Mesodermal cell (in vitro differentiated cells): ENCODE measurements at regions not wholly inside any gene's neighbourhood (a gene's known extent, or its start where the extent isn't known, plus 50 kb on each side); places are given as distances from the start of the nearest gene placed in this dataset.
"Not testable (repeated sequence)": the region's sequence is repeated elsewhere in the genome, so short reads cannot be mapped to it uniquely, and the experiment has no call there.

ENCODE experiments used
- H3K27ac ChIP-seq: 2 replicates; pipeline ENCODE4 v1.7.0; 2013; ENCODE audit warnings: mild to moderate bottlenecking, low read depth, low read length, moderate library complexity; ENCODE audit not compliant: severe bottlenecking
- H3K36me3 ChIP-seq: 2 replicates; pipeline ENCODE4 v1.7.1; 2013; ENCODE audit warnings: mild to moderate bottlenecking, low read length, moderate library complexity; ENCODE audit not compliant: control insufficient read depth, insufficient read depth
- H3K4me1 ChIP-seq: one replicate; pipeline ENCODE4 v1.7.1; 2013; ENCODE audit warnings: mild to moderate bottlenecking, low read length; ENCODE audit not compliant: insufficient read depth, control insufficient read depth, poor library complexity, severe bottlenecking
- H3K4me3 ChIP-seq: 2 replicates; pipeline ENCODE4 v1.7.0; 2013; ENCODE audit warnings: low read length, control low read depth, mild to moderate bottlenecking; ENCODE audit not compliant: insufficient read depth, poor library complexity, severe bottlenecking; ENCODE audit errors: extremely low read depth
- H3K9me3 ChIP-seq: 2 replicates; pipeline ENCODE4 v1.7.1; 2013; ENCODE audit warnings: mild to moderate bottlenecking, low read length, moderate library complexity; ENCODE audit not compliant: control insufficient read depth
- WGBS, 2 experiments: methylation state at CpG; one replicate each; pipeline ENCODE4 v1.1.5; 2013; ENCODE audit warnings: missing lambda C conversion rate in 2 of 2; ENCODE audit not compliant: insufficient coverage in 2 of 2; 5-methylcytosine and 5-hydroxymethylcytosine counted together

DNA sequence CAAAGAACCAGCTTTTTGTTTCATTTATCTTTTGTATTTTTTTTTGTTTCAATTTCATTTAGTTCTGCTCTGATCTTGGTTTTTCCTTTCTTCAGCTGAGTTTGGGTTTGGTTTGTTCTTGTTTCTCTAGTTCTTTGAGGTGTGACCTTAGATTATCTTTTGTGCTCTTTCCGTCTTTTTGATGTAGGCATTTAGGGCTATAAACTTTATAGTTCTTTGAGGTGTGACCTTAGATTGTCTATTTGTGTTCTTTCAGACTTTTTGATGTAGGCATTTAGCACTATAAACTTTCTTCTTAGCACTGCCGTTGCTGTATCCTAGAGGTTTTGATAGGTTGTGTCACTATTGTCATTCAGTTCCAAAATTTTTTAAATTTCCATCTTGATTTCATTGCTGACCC lies 224.3 kb upstream of the COBL start:
- not testable (repeated sequence) for H3K4me3 ChIP-seq, H3K4me1 ChIP-seq, H3K27ac ChIP-seq, H3K9me3 ChIP-seq, H3K36me3 ChIP-seq
- no CpG with 5 or more reads among the region's 2 CpGs for WGBS, 2 experiments

DNA sequence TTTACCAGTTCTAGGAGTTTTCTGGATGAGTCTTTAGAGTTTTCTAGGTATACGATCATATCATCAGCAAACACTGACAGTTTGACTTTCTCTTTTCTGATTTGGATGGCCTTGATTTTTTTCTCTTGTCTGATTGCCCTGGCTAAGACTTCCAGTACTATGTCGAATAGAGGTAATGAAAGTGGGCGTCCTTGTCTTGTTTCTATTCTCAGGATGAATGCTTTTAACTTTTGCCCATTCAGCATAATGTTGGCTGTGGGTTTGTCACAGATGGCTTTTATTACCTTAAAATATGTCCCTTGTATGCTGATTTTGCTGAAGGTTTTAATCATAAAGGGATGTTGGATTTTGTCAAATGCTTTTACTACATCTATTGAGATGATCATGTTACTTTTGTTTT lies 223.2 kb upstream of the COBL start:
- Histone ChIP-seq H3K4me1 (no peaks in the 10 kb centered on the region), H3K27ac (no peak overlapping the region), H3K9me3 (peaks cover 3% of the 10 kb centered on the region), H3K36me3 (no peaks in the 10 kb centered on the region), H3K4me3 (no peak overlapping the region)
- WGBS, 2 experiments: no CpG with 5 or more reads among the region's 3 CpGs

DNA sequence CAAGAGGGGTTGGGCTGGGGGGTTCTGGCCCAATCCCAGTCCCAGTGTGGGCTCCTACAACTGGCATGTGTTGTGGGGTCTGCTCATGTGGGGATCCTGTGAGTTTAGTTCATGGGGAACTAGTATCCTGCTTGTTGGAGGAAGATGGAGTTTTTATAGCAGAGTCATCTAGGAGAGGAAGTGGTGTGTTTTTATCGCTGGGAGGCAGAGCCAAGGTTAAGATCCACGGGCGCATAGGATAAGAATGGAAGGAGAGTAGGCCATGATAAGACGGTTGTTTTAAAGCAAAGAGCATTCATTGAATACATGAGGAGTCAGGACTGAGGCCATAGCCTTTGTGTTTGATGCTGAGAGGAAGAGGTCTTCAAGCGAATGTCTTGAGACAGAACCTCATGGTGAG lies 211.6 kb upstream of the COBL start:
- H3K9me3 ChIP-seq: no peaks in the 10 kb centered on the region
- H3K4me3 ChIP-seq: no peak overlapping the region
- no peaks in the 10 kb centered on the region for H3K4me1 ChIP-seq
- no peak overlapping the region for H3K27ac ChIP-seq
- WGBS, 2 experiments: no CpG with 5 or more reads among the region's 5 CpGs
- H3K36me3 ChIP-seq: no peaks in the 10 kb centered on the region

DNA sequence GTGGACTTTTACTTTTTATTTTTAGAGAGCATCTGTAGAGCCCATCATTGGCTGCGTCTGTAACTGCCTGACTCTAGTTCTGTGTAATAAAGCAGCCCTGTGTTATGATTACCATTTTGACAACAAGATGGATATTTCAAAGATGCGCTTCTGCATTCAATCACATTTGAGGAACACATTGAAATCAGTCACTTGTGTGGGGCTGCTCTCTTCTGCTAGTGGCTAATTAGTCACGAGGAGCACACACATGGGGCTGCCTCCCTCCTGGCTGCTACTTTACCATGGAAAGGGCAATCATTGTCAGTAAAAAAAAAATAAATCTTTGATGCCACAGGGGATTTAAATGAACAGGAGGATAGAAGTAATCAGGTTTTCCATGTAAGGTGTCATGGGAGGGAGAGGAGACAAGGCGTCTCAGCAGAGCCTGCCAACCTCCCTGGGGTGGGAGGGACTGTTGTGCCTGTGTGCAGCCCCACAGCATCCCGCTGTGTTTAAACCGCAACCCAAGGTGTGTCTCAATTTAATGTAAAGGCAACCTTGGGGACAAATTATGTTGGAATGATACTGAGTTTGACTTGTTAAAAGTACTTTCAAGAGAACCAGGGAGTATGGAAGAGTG lies 205.2 kb upstream of the COBL start:
- Histone ChIP-seq H3K9me3 (no peaks in the 10 kb centered on the region), H3K4me3 (no peak overlapping the region), H3K36me3 (no peaks in the 10 kb centered on the region), H3K27ac (no peak overlapping the region), H3K4me1 (no peaks in the 10 kb centered on the region)
- WGBS, 2 experiments: 78 to 87% methylated on average over 4 to 5 of the region's 6 CpGs

DNA sequence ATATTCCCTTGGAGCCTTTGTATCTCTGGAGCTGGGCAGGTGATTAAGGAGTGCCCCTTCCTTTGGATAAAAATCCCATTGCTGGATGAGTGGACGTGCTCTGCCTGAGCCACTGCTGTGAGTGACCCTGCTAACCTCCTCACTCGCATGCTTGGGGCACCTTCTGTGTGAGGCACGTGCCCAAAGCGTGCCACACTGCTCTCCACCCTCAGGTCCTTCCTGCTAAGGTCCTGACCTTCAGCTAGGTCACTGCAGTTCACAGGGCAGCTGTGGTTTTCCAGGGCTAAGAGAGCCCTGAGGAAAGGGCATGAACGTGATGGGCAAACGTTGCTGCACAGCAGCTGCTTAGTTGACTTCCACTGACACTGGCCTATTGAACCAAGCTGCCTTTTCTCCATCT lies 204.4 kb upstream of the COBL start:
- 84 to 97% methylated on average over 4 to 5 of the region's 6 CpGs for WGBS, 2 experiments
- no peaks in the 10 kb centered on the region for H3K36me3 ChIP-seq
- no peaks in the 10 kb centered on the region for H3K4me1 ChIP-seq
- H3K27ac ChIP-seq: no peak overlapping the region
- H3K9me3 ChIP-seq: no peaks in the 10 kb centered on the region
- H3K4me3 ChIP-seq: no peak overlapping the region

DNA sequence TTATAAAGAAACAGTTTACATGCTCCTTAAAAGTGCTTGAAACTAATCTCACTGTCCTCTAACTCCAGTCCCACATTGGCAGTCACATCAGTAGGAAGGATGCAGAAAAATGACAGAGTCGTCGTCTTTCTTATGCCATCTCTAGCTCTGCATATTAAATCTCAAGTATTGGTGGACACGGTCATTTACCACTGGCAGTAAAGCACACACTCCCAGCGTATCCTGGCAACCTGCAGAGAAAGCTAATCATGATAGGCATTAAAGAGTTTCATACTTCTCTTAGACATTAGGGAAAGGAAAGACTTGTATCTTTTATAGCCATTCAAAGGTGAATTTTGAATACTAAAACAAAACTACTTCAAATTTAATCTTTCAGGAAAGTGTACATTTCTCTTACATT lies 202.0 kb upstream of the COBL start:
- no peaks in the 10 kb centered on the region for H3K9me3 ChIP-seq
- no peaks in the 10 kb centered on the region for H3K4me1 ChIP-seq
- no peaks in the 10 kb centered on the region for H3K36me3 ChIP-seq
- WGBS, 2 experiments: 60 to 86% methylated on average over 2 to 4 of the region's 4 CpGs
- no peak overlapping the region for H3K4me3 ChIP-seq
- no peak overlapping the region for H3K27ac ChIP-seq

DNA sequence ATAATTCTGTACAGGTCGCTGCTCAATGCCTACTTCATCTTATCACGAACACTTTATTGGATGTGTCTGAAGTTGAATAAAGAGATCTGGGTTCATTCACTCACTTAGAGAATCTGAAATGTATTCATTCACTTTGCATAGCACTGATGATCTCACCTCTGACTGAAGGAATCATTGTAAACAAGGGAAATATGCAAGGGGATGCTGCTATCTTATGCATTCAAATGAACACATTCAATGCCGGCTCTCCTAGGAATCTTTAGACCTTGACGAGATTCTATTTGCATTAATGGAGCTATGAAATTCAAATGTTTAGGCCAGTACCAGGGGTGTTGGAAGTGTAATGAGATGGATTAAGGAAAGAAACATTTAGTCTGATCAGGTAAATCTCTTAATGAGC lies 200.6 kb upstream of the COBL start:
- Histone ChIP-seq H3K4me1 (no peaks in the 10 kb centered on the region), H3K9me3 (no peaks in the 10 kb centered on the region), H3K4me3 (no peak overlapping the region), H3K36me3 (no peaks in the 10 kb centered on the region), H3K27ac (no peak overlapping the region)
- WGBS, 2 experiments: 38% methylated on average over 1 of the region's 4 CpGs; no CpG with 5 or more reads in 1 of the 2 experiments

DNA sequence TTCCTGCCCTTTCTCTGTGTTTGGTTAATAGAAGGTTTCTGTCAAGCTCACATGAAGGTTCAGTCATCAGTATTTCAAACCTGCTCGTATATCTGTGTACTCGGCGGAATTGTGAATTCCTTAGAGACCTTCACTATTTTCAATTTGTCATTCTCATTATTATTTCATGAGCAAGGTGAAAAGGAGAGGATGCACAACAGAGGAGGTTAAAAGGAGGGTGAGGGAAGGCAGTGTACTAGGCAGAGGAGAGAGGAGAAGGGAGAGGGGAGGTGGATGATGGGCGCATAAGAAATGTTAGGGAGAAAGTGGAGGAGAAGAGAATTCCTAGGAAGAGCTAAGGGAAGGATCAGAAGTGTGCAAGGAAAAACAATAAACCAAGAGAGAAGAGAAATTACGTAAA lies 185.0 kb upstream of the COBL start:
- Histone ChIP-seq H3K36me3 (no peaks in the 10 kb centered on the region), H3K4me3 (no peak overlapping the region), H3K9me3 (no peaks in the 10 kb centered on the region), H3K4me1 (no peaks in the 10 kb centered on the region), H3K27ac (no peak overlapping the region)
- WGBS, 2 experiments: 78 to 93% methylated on average over 2 to 3 of the region's 5 CpGs

DNA sequence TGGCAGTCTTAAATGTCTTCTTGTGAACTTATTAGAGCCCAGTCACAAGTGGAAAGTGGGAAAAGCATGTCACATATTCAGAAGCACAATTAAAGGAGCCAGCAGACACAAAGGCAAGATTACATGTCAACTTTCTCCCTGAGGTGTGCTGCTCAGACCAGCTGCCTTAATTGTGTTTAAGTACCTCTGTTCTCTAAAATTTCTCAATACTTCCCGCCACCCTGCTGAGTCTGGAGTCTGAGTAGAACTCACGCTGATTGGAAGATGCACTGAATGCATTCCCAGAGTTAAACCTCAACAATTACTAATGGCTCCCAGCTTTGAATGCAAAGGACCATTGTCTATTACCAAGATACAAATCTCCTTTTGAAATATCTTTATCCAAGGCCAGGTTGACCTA lies 166.4 kb upstream of the COBL start:
- WGBS, 2 experiments: 79 to 100% methylated on average over 2 of the region's 2 CpGs
- no peaks in the 10 kb centered on the region for H3K9me3 ChIP-seq
- no peak overlapping the region for H3K27ac ChIP-seq
- H3K4me1 ChIP-seq: no peaks in the 10 kb centered on the region
- H3K4me3 ChIP-seq: no peak overlapping the region
- no peaks in the 10 kb centered on the region for H3K36me3 ChIP-seq

DNA sequence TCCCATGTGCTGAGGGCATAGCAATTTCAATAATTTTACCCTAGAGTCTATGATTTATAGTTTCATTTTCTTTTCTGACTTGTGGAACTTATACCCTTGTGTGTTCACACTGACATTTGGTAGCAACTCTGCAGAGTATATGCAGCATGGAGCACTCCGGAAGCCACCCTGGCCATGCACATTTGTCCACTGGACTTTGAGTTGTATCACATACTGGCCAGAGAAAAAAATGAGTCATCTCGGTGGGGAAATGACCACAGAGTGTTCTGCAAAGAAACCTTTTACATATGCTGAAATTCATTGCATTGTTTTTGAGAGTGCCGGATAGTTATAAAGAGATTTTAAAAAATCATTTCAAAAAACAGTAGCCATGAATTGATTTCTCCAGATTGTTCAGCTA lies 164.8 kb upstream of the COBL start:
- Histone ChIP-seq H3K4me1 (no peaks in the 10 kb centered on the region), H3K4me3 (no peak overlapping the region), H3K27ac (no peak overlapping the region), H3K36me3 (no peaks in the 10 kb centered on the region), H3K9me3 (no peaks in the 10 kb centered on the region)
- 71 to 93% methylated on average over 2 of the region's 3 CpGs for WGBS, 2 experiments

DNA sequence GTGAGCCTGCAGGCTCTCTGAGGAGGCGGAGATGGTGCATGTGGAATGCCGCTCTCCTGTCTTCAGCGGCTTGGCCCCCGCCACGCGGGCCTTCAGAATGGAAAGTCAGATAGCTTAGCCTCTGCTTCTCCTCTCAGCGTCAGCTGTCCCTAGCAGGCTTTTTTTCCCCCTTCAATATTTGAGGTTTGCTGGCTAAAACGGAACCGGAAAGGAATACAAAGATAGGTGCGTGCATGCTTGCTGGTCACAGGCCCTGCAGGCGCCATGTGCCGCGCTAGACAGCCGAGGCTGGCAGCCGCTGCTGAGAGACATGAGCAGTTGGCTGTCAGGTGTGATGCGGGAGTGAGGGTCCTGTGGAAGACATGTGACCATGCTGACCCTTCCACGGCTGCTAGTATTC lies 161.2 kb upstream of the COBL start:
- H3K4me3 ChIP-seq: no peak overlapping the region
- H3K4me1 ChIP-seq: no peaks in the 10 kb centered on the region
- no peak overlapping the region for H3K27ac ChIP-seq
- WGBS, 2 experiments: 89 to 94% methylated on average over 15 to 17 of the region's 17 CpGs
- no peaks in the 10 kb centered on the region for H3K9me3 ChIP-seq
- no peaks in the 10 kb centered on the region for H3K36me3 ChIP-seq
